ENCODE measurements at regions not wholly inside any gene's neighbourhood (a gene's known extent, or its start where the extent isn't known, plus 50 kb on each side); places are given as distances from the start of the nearest gene placed in this dataset.
A peak's percentile ranks its signal among the peaks of the same experiment; 100 is the strongest.

- TF ChIP-seq ZNF462 (CRISPR knock-in tag; IDR thresholded peaks at IDR 0.05) = no peak
- TF ChIP-seq ZNF114 (CRISPR knock-in tag; IDR thresholded peaks at IDR 0.05) = no peak
- TF ChIP-seq NANOG (IDR thresholded peaks at IDR 0.05; ENCODE audit: borderline replicate concordance) = no peak
These were observed 176.4 kb upstream of the PROK2 start (continued) for GRCh38 chr3:71961378-71961777.

- Histone ChIP-seq H3K4me2 (no peak overlapping the region), H3K27ac (ENCODE audit: low read depth) (no peak overlapping the region), H3F3A (replicated peaks; ENCODE audit: low read depth) (no peaks in the 10 kb centered on the region), H3K4me1 (ENCODE audit: insufficient read depth) (peaks cover 23% of the 10 kb centered on the region), H3K36me3 (ENCODE audit: insufficient read depth) (no peaks in the 10 kb centered on the region), H4K20me1 (replicated peaks; ENCODE audit: insufficient read depth) (no peaks in the 10 kb centered on the region), H3K4me3 (no peak overlapping the region), H3K9me2 (ENCODE audit: insufficient read depth) (no peaks in the 10 kb centered on the region), H3K79me2 (replicated peaks; ENCODE audit: insufficient read depth) (no peaks in the 10 kb centered on the region), H3K27me3 (ENCODE audit: insufficient read depth) (no peaks in the 10 kb centered on the region), H2AFZ (no peak overlapping the region)
- Mint-ChIP-seq H3K27me3 (ENCODE audit: insufficient read depth, low read depth, poor library complexity) (peaks cover 7% of the 10 kb centered on the region), H3K27ac (no peak overlapping the region), H3K4me1 (peaks cover 37% of the 10 kb centered on the region), H3K36me3 (ENCODE audit: low read depth) (peaks cover 2% of the 10 kb centered on the region; the same call in 1 of the 3 replicates), H3K4me3 (no peak overlapping the region), H3K9me3 (no peaks in the 10 kb centered on the region; the same call in 2 of the 3 replicates)
- DNase-seq (ENCODE audit: low spot score) (no peak), ATAC-seq (no peak)
- no peak for TF ChIP-seq ZNF331 (CRISPR knock-in tag; IDR thresholded peaks at IDR 0.05; ENCODE audit: low read depth)
These were observed 173.6 kb upstream of the PROK2 start for GRCh38 chr3:71958533-71958932.

- H3K27me3 Mint-ChIP-seq (ENCODE audit: insufficient read depth, low read depth, poor library complexity) = peaks cover 4% of the 10 kb centered on the region
- Histone ChIP-seq H3K27me3 (ENCODE audit: insufficient read depth) (no peaks in the 10 kb centered on the region), H3K79me2 (replicated peaks; ENCODE audit: insufficient read depth) (no peaks in the 10 kb centered on the region), H3K9me2 (ENCODE audit: insufficient read depth) (no peaks in the 10 kb centered on the region), H2AFZ (no peak overlapping the region), H4K20me1 (replicated peaks; ENCODE audit: insufficient read depth) (no peaks in the 10 kb centered on the region), H3K27ac (ENCODE audit: low read depth) (no peak overlapping the region), H3F3A (replicated peaks; ENCODE audit: low read depth) (no peaks in the 10 kb centered on the region), H3K36me3 (ENCODE audit: insufficient read depth) (no peaks in the 10 kb centered on the region), H3K4me3 (no peak overlapping the region), H3K4me1 (ENCODE audit: insufficient read depth) (peaks cover 23% of the 10 kb centered on the region), H3K4me2 (no peak overlapping the region)
- H3K27ac Mint-ChIP-seq = no peak overlapping the region
- TF ChIP-seq ETS1 (IDR thresholded peaks at IDR 0.05) (no peak), CTCF (conservative IDR thresholded peaks at IDR 0.05; ENCODE audit: low read depth in 2 of 2) (peak; percentile 53 to 84)
- peaks cover 2% of the 10 kb centered on the region; the same call in 1 of the 3 replicates for H3K36me3 Mint-ChIP-seq (ENCODE audit: low read depth)
- H3K4me1 Mint-ChIP-seq = peaks cover 34% of the 10 kb centered on the region
- H3K9me3 Mint-ChIP-seq = no peaks in the 10 kb centered on the region; the same call in 2 of the 3 replicates
- peak; percentile 53 for DNase-seq (ENCODE audit: low spot score)
- H3K4me3 Mint-ChIP-seq = no peak overlapping the region
- peak; percentile 43 for ATAC-seq
These were observed 171.8 kb upstream of the PROK2 start for GRCh38 chr3:71956716-71957115.
